CD4-positive, alpha-beta T cell treated with Interleukin-4 for 1 hour (primary cell): ENCODE measurements at regions not wholly inside any gene's neighbourhood (a gene's known extent, or its start where the extent isn't known, plus 50 kb on each side); places are given as distances from the start of the nearest gene placed in this dataset.

Source experiments
- DNase-seq, 2 donors: peaks; one replicate each; pipeline ENCODE4 v3.0.0-alpha.2; 2020 to 2022

GRCh38 chr1:235025422-235025984 lies 103.1 kb downstream of the TOMM20 start:
- no peak for DNase-seq

GRCh38 chr1:235024711-235025421 lies 103.8 kb downstream of the TOMM20 start:
- no peak for DNase-seq

- DNase-seq: no peak
Measured at GRCh38 chr1:235023711-235024439, 104.8 kb downstream of the TOMM20 start.

- no peak for DNase-seq
Measured at GRCh38 chr1:235022981-235023710, 105.5 kb downstream of the TOMM20 start.

GRCh38 chr1:235022341-235022980 lies 106.2 kb downstream of the TOMM20 start:
- no peak for DNase-seq

GRCh38 chr1:235021815-235022214 lies 106.8 kb downstream of the TOMM20 start:
- no peak for DNase-seq

GRCh38 chr1:235021321-235021720 lies 107.3 kb downstream of the TOMM20 start:
- DNase-seq: no peak

GRCh38 chr1:235019961-235020360 lies 108.7 kb downstream of the TOMM20 start:
- DNase-seq: no peak

- DNase-seq: no peak
Measured at GRCh38 chr1:235019471-235019870, 109.2 kb downstream of the TOMM20 start.

GRCh38 chr1:235018720-235019444 lies 109.8 kb downstream of the TOMM20 start:
- no peak for DNase-seq

GRCh38 chr1:235018161-235018560 lies 110.5 kb downstream of the TOMM20 start:
- DNase-seq: no peak

- no peak for DNase-seq
Measured at GRCh38 chr1:235017719-235018118, 110.9 kb downstream of the TOMM20 start.

- no peak for DNase-seq
Measured at GRCh38 chr1:235017191-235017590, 111.4 kb downstream of the TOMM20 start.

- DNase-seq: peak; percentile 19 to 44
Measured at GRCh38 chr1:235015291-235015985, 113.2 kb downstream of the TOMM20 start.

GRCh38 chr1:235014756-235015155 lies 113.9 kb downstream of the TOMM20 start:
- no peak for DNase-seq

- no peak for DNase-seq
Measured at GRCh38 chr1:235013512-235013911, 115.1 kb downstream of the TOMM20 start.

- no peak for DNase-seq
Measured at GRCh38 chr1:235012436-235013210, 116.0 kb downstream of the TOMM20 start.

- peak; percentile 97 to 98 for DNase-seq
Measured at GRCh38 chr1:235011599-235012435, 116.8 kb downstream of the TOMM20 start.

GRCh38 chr1:235011064-235011598 lies 117.5 kb downstream of the TOMM20 start:
- peak; percentile 70 to 73 for DNase-seq
